AG09319 (cell line): ENCODE measurements at regions not wholly inside any gene's neighbourhood (a gene's known extent, or its start where the extent isn't known, plus 50 kb on each side); places are given as distances from the start of the nearest gene placed in this dataset.

Experiments
- DNase-seq: peaks from one replicate; pipeline ENCODE4 v3.0.0-alpha.2; 2010; ENCODE audit warnings: low read depth; ENCODE audit errors: extremely low read depth
- TF ChIP-seq, protein P1 (sequence below): IDR thresholded peaks from 2 replicates; pipeline ENCODE4 v1.5.1; 2011; ENCODE audit warnings: low read depth, mild to moderate bottlenecking, inconsistent platforms, low read length, moderate library complexity

GRCh38 chr5:104353371-104353770 lies 790.8 kb upstream of the NUDT12 start:
- TF ChIP-seq, protein P1, sequence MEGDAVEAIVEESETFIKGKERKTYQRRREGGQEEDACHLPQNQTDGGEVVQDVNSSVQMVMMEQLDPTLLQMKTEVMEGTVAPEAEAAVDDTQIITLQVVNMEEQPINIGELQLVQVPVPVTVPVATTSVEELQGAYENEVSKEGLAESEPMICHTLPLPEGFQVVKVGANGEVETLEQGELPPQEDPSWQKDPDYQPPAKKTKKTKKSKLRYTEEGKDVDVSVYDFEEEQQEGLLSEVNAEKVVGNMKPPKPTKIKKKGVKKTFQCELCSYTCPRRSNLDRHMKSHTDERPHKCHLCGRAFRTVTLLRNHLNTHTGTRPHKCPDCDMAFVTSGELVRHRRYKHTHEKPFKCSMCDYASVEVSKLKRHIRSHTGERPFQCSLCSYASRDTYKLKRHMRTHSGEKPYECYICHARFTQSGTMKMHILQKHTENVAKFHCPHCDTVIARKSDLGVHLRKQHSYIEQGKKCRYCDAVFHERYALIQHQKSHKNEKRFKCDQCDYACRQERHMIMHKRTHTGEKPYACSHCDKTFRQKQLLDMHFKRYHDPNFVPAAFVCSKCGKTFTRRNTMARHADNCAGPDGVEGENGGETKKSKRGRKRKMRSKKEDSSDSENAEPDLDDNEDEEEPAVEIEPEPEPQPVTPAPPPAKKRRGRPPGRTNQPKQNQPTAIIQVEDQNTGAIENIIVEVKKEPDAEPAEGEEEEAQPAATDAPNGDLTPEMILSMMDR, result no peak
- DNase-seq, result no peak

- TF ChIP-seq, protein P1, result no peak
- no peak for DNase-seq
Observed at GRCh38 chr5:104352954-104353353, 790.4 kb upstream of the NUDT12 start.

GRCh38 chr5:104347119-104347708 lies 784.6 kb upstream of the NUDT12 start:
- TF ChIP-seq, protein P1, result no peak; the same call in 1 of the 2 replicates
- no peak for DNase-seq

- TF ChIP-seq, protein P1, result no peak
- no peak for DNase-seq
Observed at GRCh38 chr5:104345222-104346016, 782.8 kb upstream of the NUDT12 start.

- no peak for DNase-seq
- TF ChIP-seq, protein P1, result no peak
Observed at GRCh38 chr5:104344809-104345208, 782.2 kb upstream of the NUDT12 start.

DNA sequence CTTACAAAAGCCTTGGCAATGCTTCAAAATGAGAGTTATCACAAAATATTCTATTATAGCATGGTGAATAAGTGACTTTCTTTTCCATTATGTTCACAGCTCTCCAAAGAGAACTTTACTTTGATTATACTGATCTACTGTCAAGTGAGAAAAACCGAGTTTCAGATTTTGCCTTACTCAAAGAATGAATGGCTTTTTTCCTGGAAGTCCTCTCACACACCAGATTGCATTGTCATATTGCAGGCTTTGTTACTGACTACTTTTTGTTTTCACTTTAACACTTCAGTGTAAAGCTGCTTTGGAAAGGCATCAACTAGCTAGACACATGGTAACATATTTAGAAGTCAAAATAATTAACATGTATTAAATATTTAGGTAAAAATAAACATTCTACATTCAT lies 765.2 kb upstream of the NUDT12 start:
- DNase-seq, result no peak
- TF ChIP-seq, protein P1, result no peak

DNA sequence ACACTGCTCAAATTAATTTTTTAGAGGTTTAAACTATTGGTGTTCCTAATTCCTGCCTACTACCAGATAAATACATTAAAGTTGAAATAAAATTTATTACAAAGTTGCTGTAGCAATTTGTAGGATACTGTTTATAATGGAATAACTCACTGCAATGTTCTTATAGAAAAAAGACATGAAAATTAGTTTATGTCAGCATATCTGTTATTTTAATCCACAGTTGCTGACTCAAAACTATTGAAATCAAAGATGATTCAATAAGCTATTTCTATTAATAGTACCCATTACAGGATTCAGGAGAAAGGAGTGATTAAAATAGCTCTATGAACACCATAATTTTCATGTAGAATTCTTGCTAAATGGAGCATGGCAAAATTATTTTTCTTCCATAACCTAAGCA lies 764.4 kb upstream of the NUDT12 start:
- DNase-seq, result no peak
- TF ChIP-seq, protein P1, result no peak
